ENCODE measurements at regions not wholly inside any gene's neighbourhood (a gene's known extent, or its start where the extent isn't known, plus 50 kb on each side); places are given as distances from the start of the nearest gene placed in this dataset.

- DNase-seq: no peak
These were observed 278.2 kb upstream of the STT3B start for GRCh38 chr3:31254483-31254882.

DNA sequence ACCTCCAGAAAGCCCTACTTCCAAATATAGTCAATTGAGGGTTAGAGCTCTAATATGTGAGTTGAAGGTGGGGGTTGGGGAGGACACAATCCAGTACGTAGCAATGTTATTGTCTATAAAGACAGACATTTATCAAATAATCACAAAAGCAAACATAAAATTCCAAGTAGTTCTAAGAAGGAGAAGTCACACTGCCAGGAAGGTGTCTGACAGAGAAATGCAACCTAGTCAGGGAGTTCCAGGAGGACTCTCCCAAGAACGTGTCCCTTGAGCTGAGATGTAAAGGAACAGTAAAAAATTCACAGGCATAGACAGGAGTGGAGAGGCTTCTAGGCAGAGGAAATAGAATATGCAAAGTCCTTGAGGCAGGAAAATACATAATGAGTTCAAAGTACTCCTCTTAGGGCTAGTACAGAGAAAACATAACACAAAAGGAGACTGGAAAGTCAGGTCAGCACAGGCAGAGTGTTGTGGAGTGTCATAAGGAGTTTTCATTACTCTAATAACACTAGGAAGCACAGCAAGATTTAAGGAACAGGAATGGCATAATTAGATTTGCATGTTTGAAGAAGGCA lies 277.6 kb upstream of the STT3B start:
- no peak for DNase-seq

DNA sequence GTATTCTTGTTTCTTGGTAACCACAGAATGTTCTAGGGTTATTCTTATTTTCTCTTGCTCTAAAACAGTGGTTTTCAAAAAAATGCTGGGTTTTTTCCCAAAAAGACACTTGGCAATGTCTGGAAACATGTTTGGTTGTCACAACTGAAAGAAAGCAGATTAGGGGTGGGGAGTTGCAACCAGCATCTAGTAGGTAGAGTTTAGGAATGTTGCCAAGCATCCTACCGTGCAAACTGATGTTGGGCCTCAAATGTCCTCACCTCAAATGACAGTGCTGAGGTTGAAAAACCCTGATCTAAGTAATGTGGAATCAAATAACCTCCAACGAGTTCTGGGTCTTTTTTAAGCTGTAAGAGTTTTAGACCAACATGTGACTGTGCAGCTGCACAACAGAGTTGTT lies 270.5 kb upstream of the STT3B start:
- DNase-seq: no peak

DNA sequence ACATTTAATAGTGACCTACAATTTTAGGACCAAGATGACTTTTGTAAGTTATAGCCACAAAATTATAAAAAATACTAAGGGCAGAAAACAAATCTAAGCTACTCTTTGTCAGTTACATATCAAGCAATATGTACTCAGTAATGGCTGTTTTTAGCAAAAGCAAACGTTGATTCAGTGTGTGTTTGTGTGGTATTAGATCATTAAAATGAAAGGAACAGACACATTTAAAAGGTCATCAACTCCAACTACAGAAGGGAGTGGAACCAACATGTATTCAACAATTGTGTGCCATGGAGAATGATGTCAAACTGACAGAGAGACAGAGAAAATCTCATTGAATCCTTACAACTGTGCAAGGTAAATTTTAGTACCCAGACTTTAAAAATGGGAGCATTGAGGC lies 268.8 kb upstream of the STT3B start:
- no peak for DNase-seq

- DNase-seq: no peak
These were observed 266.9 kb upstream of the STT3B start for GRCh38 chr3:31265646-31266428.

DNA sequence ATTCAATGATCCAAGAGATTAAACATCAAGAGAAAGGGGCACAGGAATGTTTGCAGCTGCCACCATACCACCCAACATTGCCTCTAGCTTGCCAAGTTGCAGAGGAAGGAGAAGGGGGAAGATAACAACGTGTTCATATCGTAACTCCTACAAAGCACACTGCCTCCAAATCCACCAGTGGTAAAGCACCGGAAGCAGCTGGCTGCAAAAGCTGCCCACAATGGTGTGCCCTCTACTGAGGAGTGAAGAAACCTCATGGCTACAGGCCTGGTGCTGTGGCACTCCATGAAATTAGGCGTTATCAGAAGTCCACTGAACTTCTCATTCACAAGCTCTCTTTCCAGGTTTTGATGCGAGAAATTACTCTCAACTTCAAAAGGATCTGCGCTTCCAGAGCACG lies 263.9 kb upstream of the STT3B start:
- DNase-seq: no peak

- DNase-seq: no peak
These were observed 262.7 kb upstream of the STT3B start for GRCh38 chr3:31270010-31270409.

DNA sequence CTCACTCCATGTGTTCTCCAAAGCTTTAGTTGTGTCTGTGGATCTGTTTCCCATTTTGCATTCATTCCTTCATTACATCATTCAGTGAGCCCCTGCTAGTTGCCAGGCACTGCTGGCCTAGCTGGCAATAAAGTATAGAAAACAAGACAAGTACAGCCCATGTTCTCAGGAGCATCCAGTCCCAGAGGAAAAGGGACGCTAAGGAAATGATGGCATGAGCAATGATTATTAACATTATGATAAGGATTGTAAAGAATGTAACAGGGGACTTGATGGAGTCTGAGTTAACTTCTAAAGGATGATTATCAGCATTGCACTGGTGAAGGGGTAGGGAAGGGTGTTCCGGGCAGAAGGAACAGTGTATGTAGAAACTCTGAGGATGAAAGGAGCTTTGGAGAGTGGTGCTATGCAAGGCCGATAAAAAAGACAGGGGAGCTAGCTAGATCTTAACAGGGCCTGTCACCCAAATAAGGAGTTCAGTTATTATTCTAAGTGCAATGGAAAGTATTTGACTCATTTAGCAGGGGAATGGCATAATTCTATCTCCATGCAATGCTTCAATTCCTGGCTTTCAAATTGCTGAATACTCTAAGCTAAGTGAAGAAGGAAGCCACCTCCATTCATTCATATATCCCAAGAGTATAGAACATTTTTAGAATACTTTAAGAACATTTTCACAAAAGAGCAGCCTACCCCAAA lies 258.2 kb upstream of the STT3B start:
- DNase-seq: no peak

DNA sequence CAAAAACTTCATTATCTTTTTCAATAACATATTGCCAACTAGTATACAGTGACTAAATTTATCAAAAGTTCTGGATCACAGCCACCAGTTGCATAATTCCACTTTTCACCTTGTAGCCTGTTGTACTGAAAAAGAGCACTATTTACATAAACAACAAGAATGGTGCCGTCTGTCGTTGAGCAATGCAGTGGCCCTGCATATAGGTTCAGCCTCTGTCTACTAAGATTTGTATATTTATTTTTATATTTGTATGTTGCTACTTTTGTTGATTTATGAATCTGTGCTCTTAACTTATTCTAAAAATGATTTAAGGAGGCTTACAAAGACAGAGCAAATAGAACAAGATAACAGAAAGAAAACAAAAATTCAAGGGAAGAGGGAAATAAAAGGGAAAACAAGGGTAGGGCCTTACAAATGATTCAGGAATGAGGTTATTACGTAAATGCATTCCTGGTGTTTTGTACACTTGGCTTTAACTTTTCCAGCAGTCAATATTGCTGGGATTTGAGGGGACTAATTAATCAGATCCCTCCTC lies 257.6 kb upstream of the STT3B start:
- DNase-seq: no peak

GRCh38 chr3:31275583-31275982 lies 257.1 kb upstream of the STT3B start:
- DNase-seq: no peak

GRCh38 chr3:31277582-31277981 lies 255.1 kb upstream of the STT3B start:
- no peak for DNase-seq

DNA sequence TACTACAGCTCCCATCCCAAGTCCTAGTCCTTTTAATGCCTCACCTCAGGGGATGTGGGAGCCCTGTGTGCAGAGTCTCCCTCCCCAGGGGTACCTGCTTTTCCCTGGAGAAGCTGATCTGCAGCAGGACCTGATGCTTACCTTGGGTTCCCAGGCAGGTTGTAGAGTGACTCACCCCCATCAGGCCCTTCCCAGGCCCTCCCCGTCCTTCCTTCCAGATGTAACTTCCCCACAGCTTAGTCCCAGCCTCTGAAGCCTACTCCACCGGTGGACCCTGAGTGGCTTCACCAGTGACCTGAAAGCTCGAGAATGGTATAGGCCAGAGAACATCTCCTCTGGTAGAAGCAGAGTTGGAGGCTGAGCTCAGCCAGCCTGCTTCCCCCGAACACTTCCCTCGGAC lies 254.2 kb upstream of the STT3B start:
- peak in 1 of 2 experiments; percentile 1 for DNase-seq

GRCh38 chr3:31284776-31285175 lies 247.9 kb upstream of the STT3B start:
- DNase-seq: no peak

DNA sequence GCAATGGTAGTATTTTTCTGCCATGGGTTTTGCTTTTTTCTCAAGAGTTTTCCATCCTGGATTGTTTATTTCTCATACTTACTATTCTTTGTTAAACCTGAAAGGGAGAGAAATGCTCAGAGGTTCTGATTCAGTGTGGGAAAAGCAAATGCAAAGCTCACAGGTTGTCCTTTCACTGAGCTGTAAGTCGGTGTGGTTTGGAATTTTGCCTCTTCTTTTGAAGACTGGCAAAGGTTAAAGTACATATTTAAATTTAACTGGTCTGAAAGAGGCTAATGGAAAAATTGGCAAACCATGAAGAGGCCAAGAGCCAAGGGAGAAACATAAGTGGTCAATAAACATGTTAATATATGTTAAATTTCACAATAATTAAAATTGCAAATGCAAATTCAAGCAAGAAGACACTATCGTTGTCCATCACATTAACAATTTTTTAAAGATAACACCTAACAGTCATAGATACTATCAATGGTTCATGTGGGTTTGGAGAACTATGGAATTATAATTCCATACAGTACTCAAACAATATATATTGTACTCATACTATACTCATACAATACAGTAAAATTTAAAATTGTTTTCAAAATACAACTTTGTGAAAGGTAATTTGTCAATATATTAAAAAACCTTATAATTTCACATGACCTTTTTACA lies 246.8 kb upstream of the STT3B start:
- no peak for DNase-seq

DNA sequence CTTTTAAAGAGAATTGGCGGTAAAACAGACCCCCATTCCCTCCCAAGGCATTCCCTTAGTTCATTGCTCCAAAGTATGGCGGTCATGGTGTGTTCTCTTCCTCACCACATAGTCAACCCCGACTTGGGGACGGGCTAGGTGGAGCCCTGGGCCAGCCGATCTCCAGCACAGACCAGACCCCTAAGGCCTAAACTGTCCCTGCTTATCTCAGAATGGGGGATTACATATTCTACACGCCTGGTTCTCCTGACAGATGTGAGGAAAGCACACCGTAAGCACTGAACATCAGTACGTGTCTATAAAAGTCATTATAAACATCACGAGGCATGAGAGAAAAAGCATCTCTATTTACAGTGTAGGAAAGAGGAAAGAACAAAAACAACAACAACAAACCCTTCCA lies 244.5 kb upstream of the STT3B start:
- no peak for DNase-seq

GRCh38 chr3:31288641-31289100 lies 244.1 kb upstream of the STT3B start:
- peak in 1 of 2 experiments; percentile 10 for DNase-seq

DNA sequence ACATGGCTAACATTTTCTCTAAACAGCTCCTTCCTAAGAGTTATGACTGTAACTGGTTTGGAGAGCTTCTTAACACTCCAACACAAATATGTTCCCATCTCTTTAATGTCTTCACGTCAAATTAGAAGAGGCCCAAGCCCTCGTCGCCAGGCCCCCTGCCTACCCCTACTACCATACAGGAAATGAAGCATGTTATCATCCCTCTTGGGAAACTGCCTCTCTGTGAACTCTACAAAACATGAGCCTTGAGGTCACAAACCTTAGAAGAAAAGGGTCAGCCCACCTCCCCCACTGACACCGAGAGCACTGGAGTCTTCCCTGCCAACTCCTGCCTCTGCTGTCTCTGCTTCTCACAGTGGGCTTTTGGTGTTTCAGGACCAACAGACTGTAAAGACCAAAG lies 243.1 kb upstream of the STT3B start:
- DNase-seq: no peak

GRCh38 chr3:31290046-31290445 lies 242.7 kb upstream of the STT3B start:
- no peak for DNase-seq

GRCh38 chr3:31291818-31292217 lies 240.9 kb upstream of the STT3B start:
- no peak for DNase-seq

- no peak for DNase-seq
These were observed 238.1 kb upstream of the STT3B start for GRCh38 chr3:31294430-31295149.

- DNase-seq: no peak
These were observed 237.5 kb upstream of the STT3B start for GRCh38 chr3:31295150-31295765.

DNA sequence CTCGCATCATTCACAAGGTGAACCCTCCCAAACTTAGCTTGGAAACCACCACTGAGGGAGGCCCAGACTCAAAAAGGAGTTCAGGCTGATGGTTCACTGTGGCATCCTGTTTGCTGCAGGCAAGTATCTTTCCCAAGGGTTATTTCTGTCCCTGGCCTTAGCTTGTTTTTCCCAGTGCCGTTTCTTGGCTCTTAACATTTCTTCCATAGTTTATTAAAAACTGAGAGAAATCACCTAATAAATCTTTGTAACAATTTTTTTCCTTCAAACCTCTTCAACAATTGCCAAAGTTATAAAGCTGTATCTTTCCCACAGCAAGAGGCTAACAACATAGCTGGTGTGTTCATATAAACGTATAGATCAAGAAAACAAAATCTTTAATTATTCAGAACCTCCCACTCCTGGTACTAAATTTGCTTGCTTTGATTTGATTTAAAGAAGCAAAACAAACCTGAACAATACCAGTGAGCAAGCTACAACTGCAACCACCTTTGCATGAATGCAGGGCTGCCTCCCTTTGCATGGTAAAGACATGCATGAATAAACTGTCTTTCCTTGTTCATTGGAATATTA lies 234.9 kb upstream of the STT3B start:
- DNase-seq: no peak

Data from stimulated activated CD4-positive, alpha-beta T cell treated with anti-CD3 and anti-CD28 coated beads, Interleukin-4, amount 100 ng/mL, for 4 hours (primary cell).